IPS DF 19.7 (cell line): ENCODE measurements at regions not wholly inside any gene's neighbourhood (a gene's known extent, or its start where the extent isn't known, plus 50 kb on each side); places are given as distances from the start of the nearest gene placed in this dataset.
A peak's percentile ranks its signal among the peaks of the same experiment; 100 is the strongest.
"Not testable (repeated sequence)": the region's sequence is repeated elsewhere in the genome, so short reads cannot be mapped to it uniquely, and the experiment has no call there.

ENCODE experiments used
- DNase-seq: peaks from one replicate; pipeline ENCODE4 v3.0.0-alpha.2; 2013; ENCODE audit warnings: low read depth, low spot score

DNA sequence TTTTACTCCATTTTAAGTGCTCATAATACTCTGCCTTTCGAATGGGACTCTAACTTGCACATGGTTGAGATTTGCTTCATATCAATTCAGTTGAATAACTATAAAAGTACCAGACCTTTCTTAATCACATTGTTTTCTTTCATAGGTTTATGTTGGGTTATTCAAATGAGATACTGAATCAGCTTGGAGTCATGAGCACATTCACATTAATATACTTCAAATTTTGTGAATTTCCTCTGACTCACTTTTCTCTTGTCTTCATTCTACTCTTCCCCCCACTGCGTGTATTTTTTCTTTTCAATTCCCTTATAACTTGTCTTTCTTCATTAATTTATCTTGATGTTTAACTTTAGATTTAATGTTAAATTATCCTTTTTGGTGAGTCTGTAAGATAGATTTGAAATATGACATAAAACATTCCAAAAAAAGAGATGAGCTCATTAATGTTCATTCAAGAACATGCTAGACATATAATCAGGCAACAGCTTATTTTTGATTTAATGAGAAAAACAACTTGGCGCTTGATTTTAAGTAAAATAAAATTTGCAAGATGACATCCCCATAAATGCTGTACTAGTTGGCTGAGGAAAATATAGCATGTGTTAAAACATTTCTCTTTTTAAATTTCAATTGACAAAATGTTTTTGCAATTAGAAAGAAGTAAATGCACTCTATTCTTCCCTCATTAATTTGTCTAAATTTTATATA lies 736.0 kb downstream of the CD109 start:
- DNase-seq: no peak

DNA sequence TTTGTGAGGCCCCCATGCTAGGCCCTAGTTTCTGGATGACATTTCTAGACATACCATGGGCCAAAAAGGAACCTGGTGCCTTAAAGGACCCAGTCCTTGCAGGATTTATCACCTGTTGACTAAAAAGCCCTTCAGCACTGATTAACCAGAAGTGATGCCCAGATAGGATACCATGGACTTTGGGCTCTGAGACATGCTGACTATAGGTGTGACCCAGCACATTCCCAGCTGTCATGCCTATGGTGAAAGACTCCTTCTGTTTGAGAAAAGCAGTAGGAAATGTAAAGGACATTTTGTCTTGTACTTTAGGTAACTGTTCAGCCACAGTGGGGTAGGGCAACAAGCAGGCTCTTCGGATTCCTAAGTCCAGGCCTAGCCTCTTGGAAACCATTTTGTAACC lies 724.2 kb downstream of the CD109 start:
- no peak for DNase-seq

DNA sequence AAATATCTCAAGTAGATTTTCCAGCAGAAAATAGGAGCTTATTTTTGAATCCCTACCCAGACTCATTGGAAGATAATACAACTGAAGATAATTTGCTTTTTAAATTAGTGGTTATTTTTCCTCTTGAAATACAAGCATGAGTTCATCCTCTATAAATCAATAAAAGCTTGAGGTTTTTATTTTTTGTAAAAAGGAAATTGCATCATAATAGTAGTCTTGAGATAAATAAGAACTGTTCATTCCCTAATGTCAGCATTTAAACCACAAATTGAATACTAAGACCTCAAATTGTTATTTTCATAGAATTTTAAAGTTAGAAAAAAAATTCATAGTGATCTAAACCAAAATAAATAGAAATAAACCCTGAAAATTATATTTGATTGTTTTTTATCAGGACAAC lies 719.1 kb downstream of the CD109 start:
- DNase-seq: no peak

DNA sequence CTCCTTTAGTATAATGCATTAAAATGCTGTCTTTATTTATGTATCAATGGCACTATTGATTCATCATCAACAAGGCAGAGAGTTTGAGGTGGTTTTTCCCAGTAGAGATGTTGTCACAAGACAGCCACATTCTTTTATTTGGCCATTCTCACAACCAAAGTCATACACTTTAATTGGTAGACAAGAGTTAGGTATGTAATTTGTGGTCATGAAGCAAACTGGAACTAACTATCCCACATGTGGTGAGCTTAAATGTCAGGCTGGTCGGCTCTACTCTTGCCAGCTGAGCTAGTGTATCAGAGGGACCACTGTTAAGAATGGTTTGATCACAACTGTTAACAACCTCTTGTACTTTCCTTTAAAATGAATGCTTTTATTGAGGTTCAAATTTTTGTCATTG lies 714.6 kb downstream of the CD109 start:
- DNase-seq: no peak

DNA sequence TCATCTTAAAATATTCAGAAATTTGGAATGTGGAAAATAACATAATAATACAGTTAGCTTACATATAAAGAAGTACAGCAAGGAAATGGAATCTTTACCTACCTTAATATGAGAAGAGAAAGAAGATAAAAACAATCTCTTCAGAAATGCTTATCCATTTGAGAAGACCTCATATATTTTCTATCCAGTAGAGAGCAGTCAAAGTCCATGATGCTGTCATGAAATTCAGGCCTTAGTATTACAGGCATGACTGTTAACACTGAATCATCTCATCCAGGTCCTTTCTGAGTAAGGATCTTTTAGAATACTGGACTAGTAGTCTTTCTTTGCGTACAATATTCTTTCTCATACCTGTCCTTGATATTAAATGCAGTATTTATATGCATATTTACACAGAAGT lies 713.4 kb downstream of the CD109 start:
- DNase-seq: no peak

DNA sequence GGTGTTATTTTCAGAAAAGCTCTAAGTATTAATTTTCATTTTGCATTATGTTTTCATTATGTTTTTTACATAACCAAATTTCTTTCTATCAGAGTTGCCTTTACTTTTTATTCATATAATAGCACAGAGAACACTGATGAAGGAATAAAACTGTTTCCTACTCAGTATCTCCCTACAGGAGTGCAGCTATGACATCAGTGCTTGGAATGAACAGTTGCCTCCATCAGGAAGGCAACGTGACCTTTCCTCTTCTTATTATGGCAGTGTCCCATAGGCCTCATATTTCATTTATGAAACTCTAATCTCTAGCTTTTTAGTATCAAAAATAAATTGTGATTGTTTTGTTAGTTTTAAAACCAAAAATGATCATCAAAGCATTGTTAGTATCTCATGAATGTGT lies 712.8 kb downstream of the CD109 start:
- no peak for DNase-seq

DNA sequence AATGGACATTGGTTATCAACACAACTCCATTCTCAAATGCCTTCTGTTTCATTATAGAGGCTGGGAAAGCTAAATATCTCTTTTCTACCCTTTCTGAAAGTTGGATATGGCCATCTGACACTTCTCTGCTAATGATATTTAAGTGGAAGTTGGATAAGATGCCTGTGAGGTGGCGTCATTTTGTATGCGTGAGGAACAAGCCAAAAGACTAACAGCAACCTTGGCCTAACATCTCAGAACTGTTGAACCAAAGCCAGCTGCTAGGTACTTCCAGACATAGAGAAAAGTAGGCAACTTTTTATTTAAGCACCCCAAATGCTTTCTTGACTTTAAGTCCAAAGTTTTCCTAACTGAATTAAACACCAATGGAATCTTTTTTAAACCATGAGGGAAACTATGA lies 708.4 kb downstream of the CD109 start:
- DNase-seq: no peak

DNA sequence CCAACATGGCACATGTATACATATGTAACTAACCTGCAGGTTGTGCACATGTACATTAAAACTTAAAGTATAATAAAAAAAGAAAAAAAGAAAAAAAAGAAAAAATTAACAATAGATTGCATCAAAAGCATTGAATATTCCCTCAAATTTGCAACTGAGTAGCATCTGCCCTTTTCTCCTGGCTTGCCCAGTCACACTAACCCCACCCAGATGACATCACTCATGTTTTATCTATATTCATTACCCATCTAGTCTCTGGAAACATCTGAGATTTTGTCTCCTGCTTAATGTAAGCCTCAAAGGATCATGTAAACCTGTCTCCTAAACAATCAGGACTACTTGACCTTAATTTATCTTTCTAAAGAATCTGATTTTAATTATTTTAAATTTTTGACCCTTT lies 706.8 kb downstream of the CD109 start:
- no peak for DNase-seq

DNA sequence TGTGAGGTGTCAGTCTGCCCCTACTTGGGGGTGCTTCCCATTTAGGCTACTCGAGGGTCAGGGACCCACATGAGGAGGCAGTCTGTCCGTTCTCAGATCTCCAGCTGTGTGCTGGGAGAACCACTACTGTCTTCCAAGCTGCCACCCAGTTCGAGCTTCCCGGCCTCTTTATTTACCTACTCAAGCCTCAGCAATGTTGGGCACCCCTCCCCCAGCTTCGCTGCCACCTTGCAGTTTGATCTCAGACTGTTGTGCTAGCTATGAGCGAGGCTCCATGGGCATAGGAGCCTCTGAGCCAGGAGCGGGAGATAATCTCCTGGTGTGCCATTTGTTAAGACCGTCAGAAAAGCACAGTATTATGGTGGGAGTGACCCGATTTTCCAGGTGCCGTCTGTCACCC lies 682.4 kb downstream of the CD109 start:
- not testable (repeated sequence) for DNase-seq

DNA sequence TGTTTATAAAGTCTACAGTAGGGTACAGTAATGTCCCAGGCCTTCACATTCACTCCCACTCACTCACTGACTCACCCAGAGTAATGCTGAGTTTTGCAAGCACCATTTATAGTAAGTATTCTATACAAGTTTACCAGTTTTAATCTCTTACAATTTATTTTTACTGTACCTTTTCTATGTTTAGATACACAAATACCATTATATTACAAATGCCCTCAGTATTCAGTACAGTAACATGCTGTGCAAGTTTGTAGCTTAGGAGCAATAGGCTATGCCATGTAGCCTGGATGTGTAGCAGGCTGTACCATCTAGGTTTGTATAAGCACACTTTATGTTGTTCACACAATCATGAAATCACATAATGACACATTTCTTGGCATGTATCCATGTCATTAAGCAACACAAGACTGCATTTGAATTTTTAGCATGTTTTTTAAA lies 673.6 kb downstream of the CD109 start:
- DNase-seq: no peak

DNA sequence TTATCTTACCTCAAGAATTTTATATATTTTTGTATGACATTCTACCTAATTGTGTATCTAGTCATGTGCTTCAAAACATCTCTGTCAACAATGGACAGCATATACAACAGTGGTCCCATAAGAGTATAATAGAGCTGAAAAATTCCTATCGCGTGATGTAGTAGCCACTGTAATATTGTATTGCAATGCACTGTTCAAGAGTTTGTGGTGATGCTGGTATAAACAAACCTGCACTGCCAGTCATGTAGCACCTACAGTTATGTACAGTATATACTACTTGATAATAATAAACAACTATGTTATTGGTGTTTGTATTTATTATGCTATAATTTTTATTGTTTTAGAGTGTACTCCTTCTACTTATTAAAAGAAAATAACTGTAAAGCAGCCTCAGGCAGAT lies 672.7 kb downstream of the CD109 start:
- no peak for DNase-seq

DNA sequence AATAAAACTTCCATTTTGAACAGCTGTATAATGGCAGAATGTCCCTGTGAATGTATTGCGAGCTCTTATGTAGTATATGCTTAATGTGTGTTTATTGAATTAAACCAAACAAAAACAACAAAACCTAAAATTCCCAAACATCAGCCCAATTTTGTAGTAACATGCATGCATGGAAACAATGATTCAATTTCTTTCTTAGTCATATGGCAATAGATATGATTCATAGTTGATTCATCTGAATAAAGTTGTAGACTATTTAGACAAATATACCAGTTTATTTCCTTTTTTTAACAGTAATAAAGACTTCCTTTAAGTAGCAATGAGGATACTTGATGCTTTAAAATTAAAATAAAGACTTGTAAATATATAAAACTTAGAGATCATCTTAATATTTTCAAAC lies 670.6 kb downstream of the CD109 start:
- DNase-seq: no peak

DNA sequence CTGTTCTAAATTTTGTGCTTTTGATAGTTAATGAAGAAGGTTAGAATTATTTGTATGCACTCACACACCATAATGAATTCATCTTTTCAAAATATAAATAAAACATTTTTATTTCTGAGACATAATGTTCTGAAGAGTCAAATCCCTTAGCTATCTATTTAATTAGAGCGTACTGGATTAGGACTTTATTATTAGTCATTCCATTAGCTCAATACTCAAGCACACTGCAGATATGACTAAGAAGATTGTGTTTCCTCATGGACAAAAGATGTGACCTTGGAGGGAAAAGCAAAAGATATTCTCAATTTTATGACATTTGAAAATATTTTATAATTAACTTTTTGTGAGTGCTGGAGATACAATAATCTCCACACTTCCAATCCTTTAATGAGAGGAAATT lies 666.4 kb downstream of the CD109 start:
- no peak for DNase-seq

DNA sequence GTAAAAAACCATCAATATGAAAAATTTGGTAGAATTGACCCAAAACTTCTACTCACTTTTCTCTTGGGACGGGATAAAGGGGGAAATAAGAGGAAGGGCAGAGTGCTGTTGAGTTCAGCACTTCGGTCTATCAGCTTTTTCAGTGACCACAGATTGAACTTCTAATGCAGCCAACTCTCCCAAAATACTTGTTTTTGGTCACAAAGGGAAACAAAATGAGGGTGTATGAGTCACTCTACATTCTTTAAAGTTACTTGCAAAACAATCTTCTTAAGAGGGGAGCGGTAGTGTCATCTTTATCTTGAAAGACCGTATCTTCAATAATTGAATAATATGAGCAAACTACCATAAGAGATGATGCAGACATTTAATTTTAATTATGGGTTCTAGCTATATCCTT lies 661.3 kb downstream of the CD109 start:
- no peak for DNase-seq

DNA sequence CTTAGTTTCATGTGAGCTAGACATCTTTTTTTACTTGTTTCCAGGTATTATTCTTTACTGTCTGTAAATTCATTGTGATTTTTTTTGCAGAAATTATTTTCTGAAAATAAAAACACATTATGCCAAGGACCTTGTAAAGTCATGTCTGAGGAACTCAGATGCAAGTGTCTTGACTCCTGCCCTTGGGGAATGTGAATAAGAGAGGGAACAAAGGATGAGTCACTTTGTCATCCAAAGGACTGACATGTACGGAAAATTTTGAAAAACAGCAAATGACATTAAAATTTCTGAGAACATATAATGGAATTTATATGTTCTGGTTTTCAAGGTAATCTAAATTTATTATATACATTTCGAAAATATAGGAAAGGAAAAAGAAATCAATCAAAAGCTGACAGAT lies 660.4 kb downstream of the CD109 start:
- DNase-seq: no peak

DNA sequence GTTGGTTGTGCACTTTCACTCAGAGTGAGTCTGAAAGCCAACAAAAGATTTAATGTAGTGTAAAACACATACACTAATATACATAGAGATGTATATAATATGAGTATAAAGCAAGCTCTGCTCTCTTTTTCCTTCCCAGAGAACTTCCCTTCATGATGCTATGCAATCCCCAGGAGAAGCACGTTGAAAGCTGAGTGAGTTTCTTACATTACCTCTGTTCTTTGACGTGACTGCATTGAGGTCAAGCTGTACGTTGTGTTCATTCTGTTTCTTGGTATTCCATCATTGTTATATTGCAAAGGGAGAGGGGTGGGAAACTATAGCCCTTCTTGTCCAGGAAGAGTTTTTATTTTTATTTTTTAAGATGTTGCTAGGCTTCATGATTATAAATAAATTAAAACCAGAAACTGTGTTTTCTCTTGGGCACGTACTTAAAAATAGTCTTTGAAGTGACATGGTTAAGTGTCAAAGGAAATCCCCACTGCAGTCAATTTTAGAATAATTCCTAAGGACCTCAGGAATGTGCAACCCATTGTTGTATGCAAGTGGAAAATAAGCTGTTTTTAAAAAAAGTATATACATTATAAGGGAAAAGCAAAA lies 651.0 kb downstream of the CD109 start:
- no peak for DNase-seq

DNA sequence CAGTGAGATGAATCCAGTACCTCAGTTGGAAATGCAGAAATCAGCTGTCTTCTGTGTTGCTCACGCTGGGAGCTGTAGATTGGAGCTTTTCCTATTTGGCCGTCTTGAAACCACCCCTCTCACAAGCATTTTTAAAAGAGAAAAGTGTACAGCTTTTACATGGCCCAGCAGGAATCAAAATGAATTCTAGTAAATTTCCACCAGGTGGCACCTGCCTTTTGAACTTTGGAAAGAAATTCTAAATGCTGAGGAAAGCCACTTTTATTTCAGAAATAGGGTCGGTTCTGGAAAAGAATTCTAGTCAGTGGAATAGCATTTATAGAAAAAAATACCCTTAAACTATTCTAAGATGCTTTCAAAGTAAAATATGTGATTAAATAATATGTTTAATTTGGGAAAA lies 647.8 kb downstream of the CD109 start:
- no peak for DNase-seq

DNA sequence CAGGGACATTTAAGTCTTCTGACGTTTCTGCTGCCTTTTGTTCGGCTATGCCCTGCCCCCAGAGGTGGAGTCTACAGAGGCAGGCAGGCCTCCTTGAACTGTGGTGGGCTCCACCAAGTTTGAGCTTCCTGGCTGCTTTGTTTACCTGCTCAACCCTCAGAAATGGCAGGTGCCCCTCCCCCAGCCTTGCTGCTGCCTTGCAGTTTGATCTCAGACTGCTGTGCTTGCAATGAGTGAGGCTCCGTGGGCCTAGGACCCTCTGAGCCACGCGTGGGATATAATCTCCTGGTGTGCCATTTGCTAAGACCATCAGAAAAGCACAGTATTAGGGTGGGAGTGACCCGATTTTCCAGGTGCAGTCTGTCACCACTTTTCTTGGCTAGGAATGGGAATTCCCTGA lies 647.3 kb downstream of the CD109 start:
- DNase-seq: not testable (repeated sequence)

DNA sequence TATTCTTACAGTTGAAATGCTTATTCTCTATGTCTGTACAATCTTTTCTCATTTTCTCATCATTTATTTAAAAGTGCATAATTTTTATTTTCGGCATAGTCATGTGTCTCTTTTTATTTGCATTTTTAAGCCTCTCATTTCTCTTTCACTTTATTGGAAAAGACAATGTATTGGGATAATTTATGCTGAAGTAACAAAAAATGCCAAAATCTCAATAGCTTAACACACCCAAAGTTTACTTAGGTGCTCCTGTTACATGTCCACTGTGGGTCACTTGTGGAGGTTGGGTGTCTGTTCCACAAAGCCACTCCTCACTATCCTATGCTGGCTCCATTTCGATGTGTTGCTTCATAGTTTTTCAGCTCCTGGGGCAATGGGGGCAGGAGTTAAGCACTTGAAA lies 638.7 kb downstream of the CD109 start:
- DNase-seq: no peak

DNA sequence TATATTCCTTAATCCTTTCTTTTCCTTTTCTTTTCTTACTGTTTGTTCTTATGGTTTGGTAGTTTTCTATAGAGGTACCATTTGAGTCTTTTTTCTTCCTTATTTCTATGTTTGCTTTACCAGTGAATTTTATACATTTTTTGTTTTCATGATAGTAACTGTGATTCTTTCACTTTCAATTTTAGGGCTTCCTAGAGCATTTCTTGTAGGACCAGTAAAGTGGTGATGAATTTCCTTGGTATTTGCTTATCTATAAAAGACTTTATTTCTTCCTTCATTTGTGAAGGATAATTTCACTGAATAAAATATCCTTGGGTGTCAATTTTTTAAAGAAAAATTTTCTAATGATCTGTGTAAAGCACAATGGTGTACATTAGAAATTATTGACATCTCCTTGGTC lies 637.4 kb downstream of the CD109 start:
- DNase-seq: no peak

DNA sequence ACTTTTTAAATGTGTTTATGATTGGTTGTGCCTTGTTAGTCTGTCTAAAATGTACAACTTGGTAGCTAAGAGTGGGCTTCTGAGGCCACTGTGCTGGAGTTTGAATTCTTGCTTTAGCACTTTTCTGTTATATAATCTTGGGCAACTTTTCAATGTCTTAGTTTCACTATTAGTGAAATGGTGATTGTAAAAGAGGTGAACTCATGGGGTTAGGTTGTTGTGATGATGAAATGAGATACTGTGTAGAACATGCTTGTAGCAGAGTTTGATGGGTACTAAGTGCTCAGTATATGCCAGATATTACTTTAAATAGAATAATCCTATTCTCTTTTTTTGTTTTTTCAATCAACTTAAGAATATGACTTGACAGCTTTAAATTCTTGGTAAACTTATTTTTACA lies 624.7 kb downstream of the CD109 start:
- DNase-seq: no peak

DNA sequence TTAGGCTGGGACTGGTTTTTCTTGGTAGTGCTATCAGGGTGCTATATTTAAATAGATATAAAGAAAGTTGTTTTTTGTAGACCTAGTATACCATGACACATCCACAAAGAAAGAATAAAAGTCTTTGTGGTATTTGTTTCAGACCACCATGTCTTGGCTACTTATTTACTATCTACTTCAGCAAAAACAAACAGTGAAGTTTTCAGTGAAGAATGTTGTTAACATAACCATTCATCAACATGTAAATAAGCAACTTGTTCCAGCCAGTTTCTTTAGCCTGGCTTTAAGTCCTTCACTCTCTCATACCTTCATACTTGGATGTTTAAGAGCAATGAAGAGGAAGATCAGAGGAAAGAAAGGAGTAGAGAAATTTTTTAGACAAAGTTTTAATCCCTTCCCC lies 624.1 kb downstream of the CD109 start:
- peak; percentile 25 for DNase-seq

DNA sequence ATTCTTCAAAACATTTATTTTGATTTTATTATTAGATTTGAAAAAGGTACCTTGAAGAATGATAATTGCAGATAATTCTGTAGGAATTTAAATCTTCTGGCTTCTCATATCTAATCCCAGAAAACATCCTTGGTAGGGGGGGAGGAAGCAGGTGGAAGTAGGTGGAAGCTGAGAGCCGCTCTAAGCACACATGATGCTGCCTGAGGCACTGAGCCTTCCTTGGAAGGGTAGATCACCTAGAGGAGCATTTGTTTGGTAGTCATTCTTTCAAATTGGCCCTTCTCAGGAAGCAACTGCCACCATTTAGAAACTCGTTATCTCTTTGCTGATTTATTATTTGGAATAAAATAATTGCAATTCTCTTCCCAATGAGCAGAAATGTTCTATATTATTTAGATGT lies 623.3 kb downstream of the CD109 start:
- no peak for DNase-seq

DNA sequence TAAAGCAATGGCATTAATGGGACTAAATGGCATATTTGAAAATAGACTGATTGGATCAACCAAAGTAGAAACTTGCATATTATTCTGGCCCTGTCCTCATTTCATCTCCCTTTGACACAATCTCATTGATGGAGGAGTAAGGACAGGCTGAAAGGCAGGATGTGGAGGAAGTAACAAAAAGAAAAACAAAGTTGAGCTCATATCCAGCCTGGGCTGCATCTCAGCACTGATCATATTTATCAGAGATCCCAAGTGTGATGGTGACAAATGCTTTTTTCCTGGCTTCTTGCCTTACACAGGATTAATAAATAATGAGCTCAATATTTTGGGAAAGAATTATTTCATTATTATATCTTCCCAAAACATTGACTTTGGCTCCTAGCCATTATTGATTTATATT lies 622.7 kb downstream of the CD109 start:
- no peak for DNase-seq
